CD4-positive, CD25-positive, alpha-beta regulatory T cell (primary cell): ENCODE measurements at regions not wholly inside any gene's neighbourhood (a gene's known extent, or its start where the extent isn't known, plus 50 kb on each side); places are given as distances from the start of the nearest gene placed in this dataset.
"Not testable (repeated sequence)": the region's sequence is repeated elsewhere in the genome, so short reads cannot be mapped to it uniquely, and the experiment has no call there.

Source experiments
- ATAC-seq, 2 donors: fragments of 150-1000 bp; cut with Tn5 transposase; one replicate each; pipeline ENCODE4 v1.10.0; 2021; ENCODE audit warnings: low read depth in 2 of 2, moderate number of reproducible peaks in 2 of 2, moderate library complexity in 1 of 2
- DNase-seq, 3 donors: peaks; one replicate each; pipeline versions ENCODE4 v3.0.0 to v3.0.0-alpha.2; 2012 to 2022; ENCODE audit warnings: mixed read lengths in 1 of 3
- H3K27ac ChIP-seq: one replicate; pipeline ENCODE4 v1.7.0; 2013; ENCODE audit warnings: mild to moderate bottlenecking, low read length; ENCODE audit not compliant: insufficient read depth, poor library complexity, severe bottlenecking
- H3K27me3 ChIP-seq: one replicate; pipeline ENCODE4 v1.7.0; 2013; ENCODE audit warnings: low read length; ENCODE audit not compliant: control insufficient read depth, insufficient read depth
- H3K36me3 ChIP-seq: one replicate; pipeline ENCODE4 v1.7.0; 2013; ENCODE audit warnings: mild to moderate bottlenecking, low read length, moderate library complexity; ENCODE audit not compliant: control insufficient read depth, insufficient read depth
- H3K4me1 ChIP-seq: 2 replicates; pipeline ENCODE4 v1.7.0; 2013; ENCODE audit warnings: mild to moderate bottlenecking, low read length; ENCODE audit not compliant: insufficient read depth, control insufficient read depth, poor library complexity, severe bottlenecking
- H3K4me3 ChIP-seq: one replicate; pipeline ENCODE4 v1.7.0; 2013; ENCODE audit warnings: low read depth, mild to moderate bottlenecking, low read length, moderate library complexity
- H3K9me3 ChIP-seq, 2 experiments: 1 replicate in 1 of 2; 2 replicates in 1 of 2; pipeline ENCODE4 v1.7.0; 2013; ENCODE audit warnings: low read length in 2 of 2, mild to moderate bottlenecking in 1 of 2, moderate library complexity in 1 of 2; ENCODE audit not compliant: control insufficient read depth in 2 of 2
- H3K27ac Mint-ChIP-seq, 3 donors: one replicate each; pipeline ENCODE4 v1.8.0; 2020 to 2022; ENCODE audit warnings: mild to moderate bottlenecking in 3 of 3, mixed read lengths in 3 of 3, moderate library complexity in 2 of 3
- H3K27me3 Mint-ChIP-seq: one replicate; pipeline ENCODE4 v1.8.0; 2022; ENCODE audit warnings: mild to moderate bottlenecking, mixed read lengths
- H3K36me3 Mint-ChIP-seq: one replicate; pipeline ENCODE4 v1.8.0; 2020; ENCODE audit warnings: mixed read lengths
- H3K4me1 Mint-ChIP-seq, 4 donors: one replicate each; pipeline ENCODE4 v1.8.0; 2020 to 2022; ENCODE audit warnings: mixed read lengths in 4 of 4, mild to moderate bottlenecking in 1 of 4
- H3K4me3 Mint-ChIP-seq, 4 donors: one replicate each; pipeline ENCODE4 v1.8.0; 2020 to 2022; ENCODE audit warnings: mild to moderate bottlenecking in 4 of 4, mixed read lengths in 4 of 4, moderate library complexity in 3 of 4
- H3K9me3 Mint-ChIP-seq, 7 donors: one replicate each; pipeline ENCODE4 v1.8.0; 2020 to 2022; ENCODE audit warnings: mixed read lengths in 7 of 7, mild to moderate bottlenecking in 3 of 7, moderate library complexity in 2 of 7

DNA sequence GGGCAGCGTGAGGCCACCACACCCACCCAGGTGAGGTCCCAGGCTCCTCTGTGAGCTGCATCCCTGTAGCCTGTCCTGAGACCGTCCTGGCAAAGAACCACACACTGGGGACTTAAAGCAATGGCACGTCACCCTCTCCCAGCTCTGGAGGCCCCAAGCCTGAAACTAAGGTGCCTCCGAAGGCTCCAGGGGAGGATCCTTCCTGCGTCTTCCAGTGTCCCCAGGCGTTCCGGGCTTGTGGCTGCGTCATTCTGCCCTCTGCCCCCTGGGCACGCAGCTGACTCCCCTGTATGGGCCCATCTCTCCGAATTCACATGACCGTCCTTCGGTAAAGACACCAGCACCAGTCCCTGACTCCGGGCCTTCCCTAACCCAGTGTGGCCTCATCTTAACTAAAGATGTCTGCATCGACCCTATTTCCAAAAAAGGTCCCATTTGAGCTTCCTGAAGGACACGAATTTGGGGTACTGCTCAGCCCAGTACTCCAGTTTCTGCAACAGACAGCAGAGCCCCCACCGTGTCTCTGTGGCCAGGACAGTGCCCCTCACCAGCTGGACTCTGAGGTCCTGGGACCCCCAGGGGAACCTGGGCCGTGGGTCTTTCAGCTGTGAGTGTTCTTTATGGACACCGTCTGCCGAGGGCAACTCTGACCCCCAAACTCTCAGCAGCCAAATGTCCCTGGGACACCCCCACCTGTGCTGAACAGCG, 75.2 kb upstream of the CTDP1 start:
- Histone ChIP-seq H3K27ac (no peak overlapping the region), H3K4me1 (no peaks in the 10 kb centered on the region), H3K9me3 (no peaks in the 10 kb centered on the region), H3K4me3 (no peak overlapping the region), H3K27me3 (no peaks in the 10 kb centered on the region), H3K36me3 (no peaks in the 10 kb centered on the region)
- Mint-ChIP-seq H3K27ac (no peak overlapping the region), H3K4me1 (no peaks in the 10 kb centered on the region), H3K4me3 (no peak overlapping the region), H3K9me3 (no peaks in the 10 kb centered on the region), H3K27me3 (peaks cover 4% of the 10 kb centered on the region), H3K36me3 (no peaks in the 10 kb centered on the region)
- no peak for ATAC-seq
- no peak for DNase-seq

DNA sequence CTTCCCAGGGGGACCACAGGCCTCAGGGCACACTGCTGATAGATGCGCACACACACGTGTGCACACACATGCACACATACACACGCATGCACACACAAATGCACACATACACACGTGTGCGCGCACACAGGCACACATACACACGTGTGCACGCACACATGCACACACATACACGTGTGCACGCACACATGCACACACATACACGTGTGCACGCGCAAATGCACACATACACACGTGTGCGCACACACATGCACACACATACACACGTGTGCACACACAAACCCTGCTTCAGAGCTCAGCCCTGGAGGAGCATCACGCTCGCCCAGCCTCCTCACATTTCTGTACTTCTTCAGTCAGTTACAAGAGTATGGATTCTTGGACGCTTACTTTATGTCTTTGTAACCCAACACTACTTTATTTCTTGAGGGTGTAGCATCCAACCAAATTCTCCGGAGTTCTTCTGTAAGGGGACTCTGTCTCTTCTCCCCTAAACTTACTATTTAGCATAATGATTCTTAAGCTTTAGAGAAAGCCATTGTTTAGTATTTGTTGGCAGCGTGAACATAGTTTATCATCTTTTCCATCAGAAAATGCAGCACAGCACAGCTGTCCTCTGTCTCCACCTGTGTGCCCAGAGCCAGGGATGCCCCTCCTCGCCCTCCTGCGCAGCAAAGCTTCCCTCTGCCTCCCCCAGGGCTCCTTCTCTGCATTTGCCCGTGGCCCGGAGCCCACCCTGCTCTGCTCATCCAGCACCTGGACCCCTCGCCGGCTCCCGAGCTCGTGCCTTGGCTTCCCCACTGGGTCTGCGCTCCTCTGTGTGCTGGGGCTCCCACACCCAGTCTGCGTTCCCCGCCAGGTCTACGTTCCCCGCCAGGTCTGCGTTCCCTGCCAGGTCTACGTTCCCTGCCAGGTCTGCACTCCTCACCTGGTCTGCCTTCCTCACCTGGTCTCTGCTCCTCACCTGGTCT, 74.4 kb upstream of the CTDP1 start:
- H3K36me3 ChIP-seq, result no peaks in the 10 kb centered on the region
- DNase-seq, result no peak
- H3K27me3 Mint-ChIP-seq, result peaks cover 4% of the 10 kb centered on the region
- H3K27ac Mint-ChIP-seq, result no peak overlapping the region
- no peak overlapping the region for H3K4me3 Mint-ChIP-seq
- no peaks in the 10 kb centered on the region for H3K9me3 ChIP-seq
- H3K36me3 Mint-ChIP-seq, result no peaks in the 10 kb centered on the region
- H3K27ac ChIP-seq, result no peak overlapping the region
- no peak overlapping the region for H3K4me3 ChIP-seq
- H3K4me1 Mint-ChIP-seq, result no peaks in the 10 kb centered on the region
- H3K4me1 ChIP-seq, result no peaks in the 10 kb centered on the region
- no peaks in the 10 kb centered on the region for H3K9me3 Mint-ChIP-seq
- H3K27me3 ChIP-seq, result no peaks in the 10 kb centered on the region
- ATAC-seq, result no peak

DNA sequence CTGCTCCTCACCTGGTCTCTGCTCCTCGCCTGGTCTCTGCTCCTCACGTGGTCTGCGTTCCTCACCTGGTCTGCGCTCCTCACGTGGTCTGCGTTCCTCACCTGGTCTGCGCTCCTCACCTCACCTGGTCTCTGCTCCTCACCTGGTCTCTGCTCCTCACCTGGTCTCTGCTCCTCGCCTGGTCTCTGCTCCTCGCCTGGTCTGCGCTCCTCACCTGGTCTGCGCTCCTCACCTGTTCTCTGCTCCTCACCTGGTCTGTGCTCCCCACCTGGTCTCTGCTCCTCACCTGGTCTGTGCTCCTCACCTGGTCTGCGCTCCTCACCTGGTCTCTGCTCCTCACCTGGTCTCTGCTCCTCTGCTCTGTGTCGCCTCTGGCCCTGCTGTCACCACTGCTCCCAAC, 73.5 kb upstream of the CTDP1 start:
- H3K9me3 ChIP-seq, H3K27ac Mint-ChIP-seq, H3K36me3 ChIP-seq, H3K9me3 Mint-ChIP-seq, ATAC-seq, H3K36me3 Mint-ChIP-seq, H3K27ac ChIP-seq, H3K27me3 Mint-ChIP-seq, H3K4me1 Mint-ChIP-seq, H3K4me3 ChIP-seq, DNase-seq, H3K4me3 Mint-ChIP-seq, H3K27me3 ChIP-seq, H3K4me1 ChIP-seq: not testable (repeated sequence)

DNA sequence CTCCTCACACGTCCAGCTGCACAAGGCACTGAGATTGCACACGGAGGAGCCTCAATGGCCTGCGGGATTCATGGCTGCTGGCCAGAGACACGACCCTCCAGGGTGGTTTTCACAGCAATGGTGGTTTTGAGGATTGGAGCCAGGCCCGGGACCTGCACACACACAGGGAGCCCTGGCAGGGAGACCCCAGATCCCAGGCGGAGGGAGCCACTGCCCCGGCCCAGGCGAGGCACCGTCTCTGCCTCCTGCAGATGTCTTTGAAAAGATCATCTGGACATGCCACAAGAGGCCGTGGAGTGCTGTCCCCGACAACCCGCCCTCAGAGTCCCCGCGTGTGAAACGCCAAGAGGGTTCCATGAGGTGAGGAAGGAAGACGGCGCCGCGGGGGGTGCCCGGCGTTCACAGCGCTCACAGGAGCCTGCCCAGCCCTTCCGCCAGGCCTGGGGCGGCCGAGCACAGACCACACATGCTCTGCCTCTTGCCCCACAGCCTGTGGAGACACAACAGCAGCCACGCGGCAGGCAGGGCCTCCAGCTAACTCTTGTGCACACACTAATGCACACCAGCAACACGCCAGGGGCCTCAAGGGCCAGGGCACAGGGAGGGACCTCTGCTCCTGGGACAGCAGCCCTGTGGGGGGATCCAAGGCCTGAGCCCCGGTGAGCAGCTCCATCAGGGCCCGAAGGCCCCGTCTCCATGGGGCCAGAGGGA, 72.8 kb upstream of the CTDP1 start:
- Histone ChIP-seq H3K4me3 (no peak overlapping the region), H3K36me3 (no peaks in the 10 kb centered on the region), H3K27ac (no peak overlapping the region), H3K9me3 (no peaks in the 10 kb centered on the region), H3K27me3 (no peaks in the 10 kb centered on the region), H3K4me1 (no peaks in the 10 kb centered on the region)
- no peaks in the 10 kb centered on the region for H3K27me3 Mint-ChIP-seq
- H3K36me3 Mint-ChIP-seq, result no peaks in the 10 kb centered on the region
- H3K27ac Mint-ChIP-seq, result no peak overlapping the region
- no peak for DNase-seq
- no peak for ATAC-seq
- no peaks in the 10 kb centered on the region for H3K9me3 Mint-ChIP-seq
- H3K4me3 Mint-ChIP-seq, result no peak overlapping the region
- H3K4me1 Mint-ChIP-seq, result no peaks in the 10 kb centered on the region

GRCh38 chr18:79607361-79607952, 72.1 kb upstream of the CTDP1 start:
- H3K4me3 ChIP-seq, result no peak overlapping the region
- H3K9me3 ChIP-seq, result no peaks in the 10 kb centered on the region
- no peaks in the 10 kb centered on the region for H3K4me1 ChIP-seq
- Mint-ChIP-seq H3K4me3 (no peak overlapping the region), H3K9me3 (no peaks in the 10 kb centered on the region), H3K27ac (no peak overlapping the region), H3K27me3 (no peaks in the 10 kb centered on the region), H3K4me1 (no peaks in the 10 kb centered on the region), H3K36me3 (no peaks in the 10 kb centered on the region)
- no peaks in the 10 kb centered on the region for H3K27me3 ChIP-seq
- H3K36me3 ChIP-seq, result no peaks in the 10 kb centered on the region
- ATAC-seq (no peak), DNase-seq (no peak)
- H3K27ac ChIP-seq, result no peak overlapping the region

DNA sequence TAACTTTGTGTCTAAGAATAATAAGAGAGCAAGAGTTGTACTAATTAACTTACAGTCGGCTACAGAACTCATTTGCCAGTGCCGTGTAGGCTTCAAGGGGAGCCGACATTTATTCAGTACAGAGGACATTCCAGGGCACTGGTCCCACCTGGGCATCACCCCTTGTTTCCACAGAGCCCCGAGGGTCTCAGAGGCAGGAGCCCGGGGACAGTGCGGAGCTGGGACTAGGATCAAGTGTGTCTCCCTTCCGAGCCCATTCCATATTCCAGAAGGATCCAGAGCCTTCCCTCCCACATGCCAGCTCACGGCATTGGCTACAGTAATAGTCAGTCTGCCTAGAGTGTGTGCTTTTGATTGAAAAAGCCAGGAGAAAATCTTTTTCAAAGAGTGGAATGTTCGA, 71.5 kb upstream of the CTDP1 start:
- Mint-ChIP-seq H3K27ac (no peak overlapping the region), H3K9me3 (no peaks in the 10 kb centered on the region), H3K36me3 (no peaks in the 10 kb centered on the region), H3K4me3 (no peak overlapping the region), H3K4me1 (no peaks in the 10 kb centered on the region), H3K27me3 (no peaks in the 10 kb centered on the region)
- Histone ChIP-seq H3K4me3 (no peak overlapping the region), H3K36me3 (no peaks in the 10 kb centered on the region), H3K9me3 (no peaks in the 10 kb centered on the region), H3K27ac (no peak overlapping the region), H3K4me1 (no peaks in the 10 kb centered on the region), H3K27me3 (no peaks in the 10 kb centered on the region)
- ATAC-seq, result no peak
- DNase-seq, result no peak

DNA sequence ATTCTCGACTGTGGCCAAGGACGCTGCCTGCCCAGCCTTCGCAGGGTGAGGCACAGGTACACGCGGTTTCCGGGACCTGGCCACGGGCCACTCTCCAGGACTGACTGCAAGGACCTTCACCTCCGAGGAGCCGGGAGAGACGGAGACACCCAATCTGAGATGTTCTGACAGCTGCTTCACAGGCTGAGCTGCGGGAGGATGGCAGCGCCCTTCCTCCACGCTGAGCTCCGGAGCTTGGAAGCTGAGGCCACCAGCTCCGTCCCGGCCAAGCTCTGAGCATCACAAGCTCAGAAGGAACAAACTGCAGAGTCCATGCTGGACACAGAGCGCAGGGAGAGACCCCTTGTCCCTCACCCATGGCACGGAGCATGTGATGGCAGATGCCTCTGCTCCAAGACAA, 71.1 kb upstream of the CTDP1 start:
- H3K4me3 Mint-ChIP-seq, result no peak overlapping the region
- no peaks in the 10 kb centered on the region for H3K4me1 Mint-ChIP-seq
- DNase-seq (no peak), ATAC-seq (no peak)
- H3K36me3 Mint-ChIP-seq, result no peaks in the 10 kb centered on the region
- Histone ChIP-seq H3K36me3 (no peaks in the 10 kb centered on the region), H3K4me3 (no peak overlapping the region), H3K27ac (no peak overlapping the region), H3K27me3 (no peaks in the 10 kb centered on the region), H3K9me3 (no peaks in the 10 kb centered on the region), H3K4me1 (no peaks in the 10 kb centered on the region)
- no peaks in the 10 kb centered on the region for H3K27me3 Mint-ChIP-seq
- H3K27ac Mint-ChIP-seq, result no peak overlapping the region
- H3K9me3 Mint-ChIP-seq, result no peaks in the 10 kb centered on the region
